Fibroblast of peridontal ligament (primary cell): ENCODE measurements at regions not wholly inside any gene's neighbourhood (a gene's known extent, or its start where the extent isn't known, plus 50 kb on each side); places are given as distances from the start of the nearest gene placed in this dataset.
A peak's percentile ranks its signal among the peaks of the same experiment; 100 is the strongest.

Experiments used
- DNase-seq: peaks from one replicate; pipeline ENCODE4 v3.0.0-alpha.2; 2010; ENCODE audit errors: extremely low read depth

- no peak for DNase-seq
Observed at GRCh38 chr2:214674278-214674677, 135.2 kb downstream of the BARD1 start.

- DNase-seq = no peak
Observed at GRCh38 chr2:214671319-214671885, 138.1 kb downstream of the BARD1 start.

GRCh38 chr2:214652473-214652872 is 157.0 kb downstream of the BARD1 start:
- no peak for DNase-seq

DNA sequence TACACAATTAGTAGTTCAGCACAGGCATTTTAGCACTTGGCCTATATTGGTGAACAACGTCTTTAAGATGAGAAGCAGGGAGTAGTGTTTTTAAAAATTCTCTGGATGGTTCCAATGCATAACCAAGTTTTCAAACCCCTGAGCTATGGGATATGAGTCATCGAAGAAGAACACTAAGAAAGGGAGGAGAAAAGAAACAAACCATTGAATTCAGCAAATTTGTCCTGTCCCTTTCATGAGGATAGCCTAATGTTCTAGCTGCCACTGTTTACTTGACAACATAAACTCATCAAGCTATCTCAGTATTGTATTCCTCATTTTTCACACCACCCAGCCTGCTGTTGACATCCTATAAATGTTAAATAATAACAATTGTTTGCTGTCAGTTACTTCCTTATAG is 158.0 kb downstream of the BARD1 start:
- DNase-seq = peak; percentile 42

DNA sequence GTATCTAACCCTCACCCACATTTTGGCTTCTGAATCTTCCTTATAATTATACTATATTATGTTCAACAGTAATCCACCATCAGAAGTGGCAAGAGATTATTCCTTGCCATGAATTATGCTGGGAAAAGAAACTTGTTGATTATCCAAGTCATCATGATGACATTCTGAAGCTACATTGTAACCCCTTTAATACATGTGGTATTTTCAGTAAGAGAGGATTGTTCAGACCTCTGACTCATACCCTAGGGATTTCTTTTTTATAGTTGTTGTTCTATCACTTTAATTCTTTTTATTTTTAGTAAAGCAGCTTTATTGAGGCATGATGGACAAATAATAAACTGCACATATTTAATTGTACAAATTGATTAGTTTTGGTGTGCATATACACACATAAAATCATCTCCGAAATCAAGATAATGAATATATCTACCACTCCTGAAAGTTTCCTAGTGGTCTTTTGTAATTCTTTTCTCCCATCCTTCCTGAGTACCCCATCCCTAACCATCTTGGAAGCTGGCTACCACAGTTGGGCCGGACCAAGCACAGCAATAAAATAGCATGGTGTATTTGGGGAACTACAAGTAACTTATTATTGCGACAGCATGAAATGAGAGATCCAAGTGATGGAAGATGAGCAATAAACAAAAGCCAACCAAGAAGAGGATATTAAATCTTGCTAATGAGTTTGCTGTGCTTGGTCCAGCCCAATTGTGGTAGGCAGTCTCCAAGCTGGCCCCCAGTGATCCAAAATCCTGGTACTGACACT is 159.9 kb downstream of the BARD1 start:
- DNase-seq = peak; percentile 77

GRCh38 chr2:214648520-214648919 is 161.0 kb downstream of the BARD1 start:
- no peak for DNase-seq

- DNase-seq = no peak
Observed at GRCh38 chr2:214631406-214631805, 178.1 kb downstream of the BARD1 start.

- DNase-seq = peak; percentile 27
Observed at GRCh38 chr2:214630402-214631045, 179.0 kb downstream of the BARD1 start.

- no peak for DNase-seq
Observed at GRCh38 chr2:214629875-214630274, 179.6 kb downstream of the BARD1 start.
